HEK293 (cell line): ENCODE measurements at regions not wholly inside any gene's neighbourhood (a gene's known extent, or its start where the extent isn't known, plus 50 kb on each side); places are given as distances from the start of the nearest gene placed in this dataset.

ENCODE experiments used
- ZNF112 ChIP-seq: fragments of 450-650 bp; formaldehyde crosslinking; IDR thresholded peaks from 2 replicates; pipeline ENCODE4 v1.5.0; 2017; ENCODE audit warnings: missing biosample characterization, missing genetic modification characterization
- ZNF274 ChIP-seq, 2 experiments: fragments of 200-500 bp in 1 of 2; fragments of 450-650 bp in 1 of 2; sonication (Bioruptor generic) in 1 of 2; formaldehyde crosslinking in 1 of 2; IDR thresholded peaks; 2 replicates each; pipeline versions ENCODE4 v1.5.1 to v1.6.1; 2014 to 2016; ENCODE audit warnings: borderline replicate concordance in 1 of 2, inconsistent platforms in 1 of 2, low read length in 1 of 2, missing biosample characterization in 1 of 2, missing genetic modification characterization in 1 of 2
- ZNF707 ChIP-seq: fragments of 450-650 bp; formaldehyde crosslinking; IDR thresholded peaks from 2 replicates; pipeline ENCODE4 v1.5.1; 2016; ENCODE audit warnings: missing biosample characterization, missing genetic modification characterization
- TF ChIP-seq, protein P1 (sequence below): fragments of 450-650 bp; formaldehyde crosslinking; IDR thresholded peaks from 2 replicates; pipeline ENCODE4 v1.5.1; 2016; ENCODE audit warnings: missing biosample characterization, missing genetic modification characterization
- TF ChIP-seq, protein P2 (sequence below): fragments of 450-650 bp; formaldehyde crosslinking; IDR thresholded peaks from 2 replicates; pipeline ENCODE4 v1.5.1; 2016; ENCODE audit warnings: missing biosample characterization, missing genetic modification characterization

DNA sequence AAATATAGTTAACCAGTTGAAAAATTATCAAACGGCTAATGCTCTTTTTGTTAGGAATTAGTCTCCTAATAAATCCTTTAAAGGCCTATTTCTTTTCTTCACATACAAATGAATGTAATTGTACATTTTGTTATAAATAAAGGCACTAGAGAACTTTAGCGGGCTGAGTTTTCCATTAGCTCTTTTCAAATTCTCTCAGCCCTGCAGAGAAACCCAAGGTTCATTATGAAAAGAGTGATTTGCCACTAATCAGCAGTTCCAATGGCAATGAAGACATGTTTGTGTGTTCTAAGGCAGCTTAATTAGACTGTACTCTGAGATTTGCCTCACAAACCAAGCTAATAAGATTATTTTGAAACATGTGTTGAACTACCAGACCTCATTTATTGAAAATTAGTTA is 64.6 kb upstream of the P2RY1 start:
- TF ChIP-seq ZNF707 (tag by site-specific recombination): no peak
- TF ChIP-seq, protein P1, sequence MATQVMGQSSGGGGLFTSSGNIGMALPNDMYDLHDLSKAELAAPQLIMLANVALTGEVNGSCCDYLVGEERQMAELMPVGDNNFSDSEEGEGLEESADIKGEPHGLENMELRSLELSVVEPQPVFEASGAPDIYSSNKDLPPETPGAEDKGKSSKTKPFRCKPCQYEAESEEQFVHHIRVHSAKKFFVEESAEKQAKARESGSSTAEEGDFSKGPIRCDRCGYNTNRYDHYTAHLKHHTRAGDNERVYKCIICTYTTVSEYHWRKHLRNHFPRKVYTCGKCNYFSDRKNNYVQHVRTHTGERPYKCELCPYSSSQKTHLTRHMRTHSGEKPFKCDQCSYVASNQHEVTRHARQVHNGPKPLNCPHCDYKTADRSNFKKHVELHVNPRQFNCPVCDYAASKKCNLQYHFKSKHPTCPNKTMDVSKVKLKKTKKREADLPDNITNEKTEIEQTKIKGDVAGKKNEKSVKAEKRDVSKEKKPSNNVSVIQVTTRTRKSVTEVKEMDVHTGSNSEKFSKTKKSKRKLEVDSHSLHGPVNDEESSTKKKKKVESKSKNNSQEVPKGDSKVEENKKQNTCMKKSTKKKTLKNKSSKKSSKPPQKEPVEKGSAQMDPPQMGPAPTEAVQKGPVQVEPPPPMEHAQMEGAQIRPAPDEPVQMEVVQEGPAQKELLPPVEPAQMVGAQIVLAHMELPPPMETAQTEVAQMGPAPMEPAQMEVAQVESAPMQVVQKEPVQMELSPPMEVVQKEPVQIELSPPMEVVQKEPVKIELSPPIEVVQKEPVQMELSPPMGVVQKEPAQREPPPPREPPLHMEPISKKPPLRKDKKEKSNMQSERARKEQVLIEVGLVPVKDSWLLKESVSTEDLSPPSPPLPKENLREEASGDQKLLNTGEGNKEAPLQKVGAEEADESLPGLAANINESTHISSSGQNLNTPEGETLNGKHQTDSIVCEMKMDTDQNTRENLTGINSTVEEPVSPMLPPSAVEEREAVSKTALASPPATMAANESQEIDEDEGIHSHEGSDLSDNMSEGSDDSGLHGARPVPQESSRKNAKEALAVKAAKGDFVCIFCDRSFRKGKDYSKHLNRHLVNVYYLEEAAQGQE (tag by site-specific recombination): no peak
- TF ChIP-seq, protein P2, sequence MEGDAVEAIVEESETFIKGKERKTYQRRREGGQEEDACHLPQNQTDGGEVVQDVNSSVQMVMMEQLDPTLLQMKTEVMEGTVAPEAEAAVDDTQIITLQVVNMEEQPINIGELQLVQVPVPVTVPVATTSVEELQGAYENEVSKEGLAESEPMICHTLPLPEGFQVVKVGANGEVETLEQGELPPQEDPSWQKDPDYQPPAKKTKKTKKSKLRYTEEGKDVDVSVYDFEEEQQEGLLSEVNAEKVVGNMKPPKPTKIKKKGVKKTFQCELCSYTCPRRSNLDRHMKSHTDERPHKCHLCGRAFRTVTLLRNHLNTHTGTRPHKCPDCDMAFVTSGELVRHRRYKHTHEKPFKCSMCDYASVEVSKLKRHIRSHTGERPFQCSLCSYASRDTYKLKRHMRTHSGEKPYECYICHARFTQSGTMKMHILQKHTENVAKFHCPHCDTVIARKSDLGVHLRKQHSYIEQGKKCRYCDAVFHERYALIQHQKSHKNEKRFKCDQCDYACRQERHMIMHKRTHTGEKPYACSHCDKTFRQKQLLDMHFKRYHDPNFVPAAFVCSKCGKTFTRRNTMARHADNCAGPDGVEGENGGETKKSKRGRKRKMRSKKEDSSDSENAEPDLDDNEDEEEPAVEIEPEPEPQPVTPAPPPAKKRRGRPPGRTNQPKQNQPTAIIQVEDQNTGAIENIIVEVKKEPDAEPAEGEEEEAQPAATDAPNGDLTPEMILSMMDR: no peak
- no peak for TF ChIP-seq ZNF112 (tag by site-specific recombination)
- TF ChIP-seq ZNF274 (IDR thresholded peaks at IDR 0.05; ENCODE audit: low read length): no peak
- no peak for TF ChIP-seq ZNF274 (tag by site-specific recombination; IDR thresholded peaks at IDR 0.05; ENCODE audit: borderline replicate concordance)
